Nephron progenitor cell (in vitro differentiated cells): ENCODE measurements at regions not wholly inside any gene's neighbourhood (a gene's known extent, or its start where the extent isn't known, plus 50 kb on each side); places are given as distances from the start of the nearest gene placed in this dataset.

Source experiments
- DNase-seq: peaks from one replicate; pipeline ENCODE4 v3.0.0; 2021
- H3K27ac Mint-ChIP-seq: 2 replicates; pipeline ENCODE4 v1.8.0; 2021; ENCODE audit warnings: mild to moderate bottlenecking, moderate library complexity, mixed read lengths
- H3K27me3 Mint-ChIP-seq: 2 replicates; pipeline ENCODE4 v1.8.0; 2021; ENCODE audit warnings: mild to moderate bottlenecking, low read depth, mixed read lengths; ENCODE audit not compliant: poor library complexity
- H3K36me3 Mint-ChIP-seq: 2 replicates; pipeline ENCODE4 v1.8.0; 2021; ENCODE audit warnings: low read depth, mixed read lengths
- H3K4me1 Mint-ChIP-seq: 2 replicates; pipeline ENCODE4 v1.8.0; 2021; ENCODE audit warnings: mixed read lengths
- H3K4me3 Mint-ChIP-seq: 2 replicates; pipeline ENCODE4 v1.8.0; 2021; ENCODE audit warnings: mild to moderate bottlenecking, moderate library complexity, mixed read lengths
- H3K9me3 Mint-ChIP-seq: 2 replicates; pipeline ENCODE4 v1.8.0; 2021; ENCODE audit warnings: mild to moderate bottlenecking, moderate library complexity, mixed read lengths
- CTCF ChIP-seq: fragments of 200-600 bp; sonication (generic); IDR thresholded peaks from 2 replicates; pipeline ENCODE4 v1.5.0; 2021; ENCODE audit warnings: antibody characterized with exemption

- peaks cover 11% of the 10 kb centered on the region for H3K9me3 Mint-ChIP-seq
- no peak for DNase-seq
These were observed 319.0 kb upstream of the C1orf174 start for GRCh38 chr1:4219111-4219510.

GRCh38 chr1:4219826-4220225 lies 319.8 kb upstream of the C1orf174 start:
- no peak for TF ChIP-seq CTCF
- H3K27ac Mint-ChIP-seq, result no peak overlapping the region
- H3K4me3 Mint-ChIP-seq, result no peak overlapping the region
- no peaks in the 10 kb centered on the region for H3K36me3 Mint-ChIP-seq
- H3K4me1 Mint-ChIP-seq, result peaks cover 5% of the 10 kb centered on the region
- H3K27me3 Mint-ChIP-seq, result peaks cover 2% of the 10 kb centered on the region
- H3K9me3 Mint-ChIP-seq, result peaks cover 11% of the 10 kb centered on the region
- no peak for DNase-seq

More at GRCh38 chr1:4219111-4219510, 319.0 kb upstream of the C1orf174 start:
- TF ChIP-seq CTCF, result no peak
- Mint-ChIP-seq H3K36me3 (no peaks in the 10 kb centered on the region), H3K27me3 (peaks cover 2% of the 10 kb centered on the region), H3K4me1 (peaks cover 10% of the 10 kb centered on the region), H3K27ac (no peak overlapping the region), H3K4me3 (no peak overlapping the region)

GRCh38 chr1:4220362-4220761 lies 320.3 kb upstream of the C1orf174 start:
- no peak for TF ChIP-seq CTCF
- peaks cover 11% of the 10 kb centered on the region for H3K9me3 Mint-ChIP-seq

GRCh38 chr1:4221107-4221506 lies 321.0 kb upstream of the C1orf174 start:
- Mint-ChIP-seq H3K4me1 (peaks cover 5% of the 10 kb centered on the region), H3K9me3 (peaks cover 11% of the 10 kb centered on the region), H3K27me3 (peaks cover 2% of the 10 kb centered on the region), H3K36me3 (no peaks in the 10 kb centered on the region), H3K4me3 (no peak overlapping the region), H3K27ac (no peak overlapping the region)
- TF ChIP-seq CTCF, result no peak
- no peak for DNase-seq

More at GRCh38 chr1:4220362-4220761, 320.3 kb upstream of the C1orf174 start:
- H3K27ac Mint-ChIP-seq, result no peak overlapping the region
- no peaks in the 10 kb centered on the region for H3K36me3 Mint-ChIP-seq
- H3K27me3 Mint-ChIP-seq, result peaks cover 2% of the 10 kb centered on the region
- H3K4me1 Mint-ChIP-seq, result no peaks in the 10 kb centered on the region
- DNase-seq, result no peak
- H3K4me3 Mint-ChIP-seq, result no peak overlapping the region

- H3K36me3 Mint-ChIP-seq, result no peaks in the 10 kb centered on the region
- H3K27ac Mint-ChIP-seq, result no peak overlapping the region
- no peak for DNase-seq
- H3K4me1 Mint-ChIP-seq, result peaks cover 5% of the 10 kb centered on the region
- TF ChIP-seq CTCF, result no peak
- no peak overlapping the region for H3K4me3 Mint-ChIP-seq
- H3K27me3 Mint-ChIP-seq, result no peaks in the 10 kb centered on the region
- H3K9me3 Mint-ChIP-seq, result peaks cover 9% of the 10 kb centered on the region
These were observed 324.8 kb upstream of the C1orf174 start for GRCh38 chr1:4224684-4225467.

GRCh38 chr1:4227986-4228385 lies 327.9 kb upstream of the C1orf174 start:
- Mint-ChIP-seq H3K27ac (no peak overlapping the region), H3K9me3 (peaks cover 9% of the 10 kb centered on the region), H3K4me3 (no peak overlapping the region), H3K36me3 (no peaks in the 10 kb centered on the region), H3K4me1 (peaks cover 5% of the 10 kb centered on the region), H3K27me3 (peaks cover 4% of the 10 kb centered on the region)
- TF ChIP-seq CTCF, result no peak
- DNase-seq, result no peak
